Neural cell (in vitro differentiated cells): ENCODE measurements at regions not wholly inside any gene's neighbourhood (a gene's known extent, or its start where the extent isn't known, plus 50 kb on each side); places are given as distances from the start of the nearest gene placed in this dataset.

ENCODE experiments used
- H2AFZ ChIP-seq: fragments of 200-600, 300-800 bp; sonication (generic), shearing (Covaris generic); 2 replicates; pipeline ENCODE4 v1.6.0; 2014; ENCODE audit warnings: low read depth, mild to moderate bottlenecking, antibody characterized with exemption, low read length, moderate library complexity
- H3F3A ChIP-seq: fragments of 200-600 bp; shearing (Covaris generic); 2 replicates; pipeline ENCODE4 v1.6.1; 2016; ENCODE audit warnings: mild to moderate bottlenecking, moderate library complexity, mixed read lengths, antibody characterized with exemption, low read length; ENCODE audit not compliant: insufficient read depth, poor library complexity, severe bottlenecking
- H3K27ac ChIP-seq: fragments of 200-600, 300-800 bp; sonication (generic), shearing (Covaris generic); 2 replicates; pipeline ENCODE4 v1.5.1; 2014; ENCODE audit warnings: mild to moderate bottlenecking, low read length, moderate library complexity
- H3K27me3 ChIP-seq: fragments of 300-800, 200-600 bp; sonication (generic), shearing (Covaris generic); 2 replicates; pipeline ENCODE4 v1.6.0; 2014; ENCODE audit warnings: mild to moderate bottlenecking, low read depth, low read length, moderate library complexity; ENCODE audit not compliant: insufficient read depth
- H3K36me3 ChIP-seq: fragments of 300-800, 200-600 bp; sonication (generic), shearing (Covaris generic); 2 replicates; pipeline ENCODE4 v1.5.1; 2014; ENCODE audit warnings: mild to moderate bottlenecking, antibody characterized with exemption, low read length, moderate library complexity; ENCODE audit not compliant: insufficient read depth
- H3K4me2 ChIP-seq: fragments of 300-800, 200-600 bp; sonication (generic), shearing (Covaris generic); 2 replicates; pipeline ENCODE4 v1.6.0; 2014; ENCODE audit warnings: mild to moderate bottlenecking, low read length
- H3K4me3 ChIP-seq: fragments of 300-800, 200-600 bp; sonication (generic), shearing (Covaris generic); 2 replicates; pipeline ENCODE4 v1.5.1; 2014; ENCODE audit warnings: mild to moderate bottlenecking, low read length, moderate library complexity
- H3K79me2 ChIP-seq: fragments of 200-600 bp; shearing (Covaris generic); replicated peaks from 2 replicates; pipeline ENCODE4 v1.6.0; 2014; ENCODE audit warnings: mild to moderate bottlenecking, low read length, moderate library complexity; ENCODE audit not compliant: insufficient read depth
- H3K9ac ChIP-seq: fragments of 300-800, 200-600 bp; sonication (generic), shearing (Covaris generic); 2 replicates; pipeline ENCODE4 v1.6.1; 2016; ENCODE audit warnings: mild to moderate bottlenecking, low read length, mixed read lengths
- H3K9me2 ChIP-seq: fragments of 200-600 bp; shearing (Covaris generic); 2 replicates; pipeline ENCODE4 v1.6.1; 2016; ENCODE audit warnings: mild to moderate bottlenecking, low read length, mixed read lengths; ENCODE audit not compliant: insufficient read depth
- H3K9me3 ChIP-seq: fragments of 200-600, 300-800 bp; sonication (generic), shearing (Covaris generic); 2 replicates; pipeline ENCODE4 v1.6.1; 2016; ENCODE audit warnings: mild to moderate bottlenecking, mixed run types, low read length, moderate library complexity, mixed read lengths
- H4K20me1 ChIP-seq: fragments of 200-600 bp; shearing (Covaris generic); 2 replicates; pipeline ENCODE4 v1.6.1; 2016; ENCODE audit warnings: mild to moderate bottlenecking, mixed run types; ENCODE audit not compliant: insufficient read depth
- CTCF ChIP-seq: fragments of 450-650 bp; IDR thresholded peaks from 2 replicates; pipeline ENCODE4 v1.5.1; 2014; ENCODE audit warnings: antibody characterized with exemption, mild to moderate bottlenecking, moderate library complexity; ENCODE audit not compliant: poor library complexity, severe bottlenecking
- EP300 ChIP-seq: fragments of 450-650 bp; conservative IDR thresholded peaks from 2 replicates; pipeline ENCODE4 v1.6.1; 2014; ENCODE audit warnings: antibody characterized with exemption, mild to moderate bottlenecking, moderate library complexity; ENCODE audit not compliant: poor library complexity, severe bottlenecking
- EZH2 ChIP-seq: fragments of 200-600, 300-800 bp; shearing (Covaris generic), sonication (generic); IDR thresholded peaks from 2 replicates; pipeline ENCODE4 v1.6.1; 2014; ENCODE audit warnings: antibody characterized with exemption, low read length, borderline replicate concordance, mild to moderate bottlenecking; ENCODE audit not compliant: insufficient read depth, poor library complexity, severe bottlenecking
- MXI1 ChIP-seq: fragments of 450-650 bp; conservative IDR thresholded peaks from 2 replicates; pipeline ENCODE4 v1.6.1; 2014; ENCODE audit warnings: antibody characterized with exemption, mild to moderate bottlenecking; ENCODE audit not compliant: poor library complexity, severe bottlenecking
- POLR2AphosphoS5 ChIP-seq: IDR thresholded peaks from 2 replicates; pipeline ENCODE4 v1.6.1; 2012
- RAD21 ChIP-seq: fragments of 450-650 bp; conservative IDR thresholded peaks from 2 replicates; pipeline ENCODE4 v1.6.1; 2014; ENCODE audit warnings: antibody characterized with exemption, mild to moderate bottlenecking, moderate library complexity
- SMC3 ChIP-seq: fragments of 450-650 bp; conservative IDR thresholded peaks from 2 replicates; pipeline ENCODE4 v1.6.1; 2014; ENCODE audit warnings: antibody characterized with exemption, mild to moderate bottlenecking, moderate library complexity; ENCODE audit not compliant: poor library complexity
- TAF1 ChIP-seq: IDR thresholded peaks from 2 replicates; pipeline ENCODE4 v1.6.1; 2012; ENCODE audit warnings: low read depth
- TF ChIP-seq, protein P1 (sequence below): IDR thresholded peaks from 2 replicates; pipeline ENCODE4 v1.6.1; 2012; ENCODE audit warnings: borderline replicate concordance

DNA sequence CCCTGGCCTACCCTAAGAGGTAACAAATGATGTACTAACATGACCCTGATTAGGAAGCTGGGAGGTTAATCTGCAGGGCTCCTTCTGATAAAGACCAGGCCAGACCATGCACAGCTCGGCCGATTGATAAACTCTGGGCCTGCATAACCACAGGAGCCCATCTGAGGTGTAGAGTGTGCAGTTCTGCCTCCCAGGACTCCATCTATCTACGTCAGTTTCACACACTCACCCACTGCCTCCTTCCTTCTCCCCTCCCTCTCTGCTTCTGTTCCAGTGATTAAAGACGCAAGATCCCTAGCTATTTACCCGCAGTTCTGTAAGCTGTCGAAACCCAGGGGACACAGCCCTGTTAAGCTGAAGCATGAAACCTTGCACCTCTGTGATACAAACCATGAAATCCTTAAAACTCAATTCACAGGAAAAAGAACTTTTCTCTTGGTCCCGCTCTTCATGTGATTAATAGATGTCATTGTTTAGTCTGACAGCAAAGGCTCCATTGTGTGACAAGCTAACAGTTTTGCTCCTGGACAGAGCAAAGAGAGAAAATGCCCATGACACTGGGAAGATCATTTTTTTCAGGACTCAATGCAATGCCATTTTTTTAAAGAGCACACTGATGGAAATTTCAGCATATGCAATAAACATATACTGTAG, 470.6 kb downstream of the MAFB start:
- Histone ChIP-seq H3K27me3 (no peaks in the 10 kb centered on the region), H4K20me1 (no peaks in the 10 kb centered on the region), H3K9me2 (no peaks in the 10 kb centered on the region), H3K36me3 (no peaks in the 10 kb centered on the region), H2AFZ (peak overlapping the region; percentile 22), H3K4me3 (no peak overlapping the region), H3K27ac (peak overlapping the region; percentile 9), H3F3A (no peaks in the 10 kb centered on the region), H3K9ac (peak overlapping the region; percentile 6), H3K9me3 (no peaks in the 10 kb centered on the region), H3K79me2 (no peaks in the 10 kb centered on the region), H3K4me2 (no peak overlapping the region)
- TF ChIP-seq RAD21 (no peak), POLR2AphosphoS5 (peak; percentile 19), MXI1 (no peak)

GRCh38 chr20:40207655-40208054, 481.4 kb downstream of the MAFB start:
- Histone ChIP-seq H4K20me1 (no peaks in the 10 kb centered on the region), H3K36me3 (no peaks in the 10 kb centered on the region), H3K27me3 (no peaks in the 10 kb centered on the region), H3K4me3 (no peak overlapping the region), H3K79me2 (no peaks in the 10 kb centered on the region), H3F3A (no peaks in the 10 kb centered on the region), H3K9me2 (no peaks in the 10 kb centered on the region), H3K4me2 (no peak overlapping the region), H2AFZ (no peak overlapping the region), H3K27ac (no peak overlapping the region), H3K9me3 (no peaks in the 10 kb centered on the region), H3K9ac (no peak overlapping the region)
- TF ChIP-seq POLR2AphosphoS5 (no peak), EZH2 (no peak), TAF1 (no peak), EP300 (no peak), SMC3 (no peak), CTCF (no peak), RAD21 (no peak)
- TF ChIP-seq, protein P1, sequence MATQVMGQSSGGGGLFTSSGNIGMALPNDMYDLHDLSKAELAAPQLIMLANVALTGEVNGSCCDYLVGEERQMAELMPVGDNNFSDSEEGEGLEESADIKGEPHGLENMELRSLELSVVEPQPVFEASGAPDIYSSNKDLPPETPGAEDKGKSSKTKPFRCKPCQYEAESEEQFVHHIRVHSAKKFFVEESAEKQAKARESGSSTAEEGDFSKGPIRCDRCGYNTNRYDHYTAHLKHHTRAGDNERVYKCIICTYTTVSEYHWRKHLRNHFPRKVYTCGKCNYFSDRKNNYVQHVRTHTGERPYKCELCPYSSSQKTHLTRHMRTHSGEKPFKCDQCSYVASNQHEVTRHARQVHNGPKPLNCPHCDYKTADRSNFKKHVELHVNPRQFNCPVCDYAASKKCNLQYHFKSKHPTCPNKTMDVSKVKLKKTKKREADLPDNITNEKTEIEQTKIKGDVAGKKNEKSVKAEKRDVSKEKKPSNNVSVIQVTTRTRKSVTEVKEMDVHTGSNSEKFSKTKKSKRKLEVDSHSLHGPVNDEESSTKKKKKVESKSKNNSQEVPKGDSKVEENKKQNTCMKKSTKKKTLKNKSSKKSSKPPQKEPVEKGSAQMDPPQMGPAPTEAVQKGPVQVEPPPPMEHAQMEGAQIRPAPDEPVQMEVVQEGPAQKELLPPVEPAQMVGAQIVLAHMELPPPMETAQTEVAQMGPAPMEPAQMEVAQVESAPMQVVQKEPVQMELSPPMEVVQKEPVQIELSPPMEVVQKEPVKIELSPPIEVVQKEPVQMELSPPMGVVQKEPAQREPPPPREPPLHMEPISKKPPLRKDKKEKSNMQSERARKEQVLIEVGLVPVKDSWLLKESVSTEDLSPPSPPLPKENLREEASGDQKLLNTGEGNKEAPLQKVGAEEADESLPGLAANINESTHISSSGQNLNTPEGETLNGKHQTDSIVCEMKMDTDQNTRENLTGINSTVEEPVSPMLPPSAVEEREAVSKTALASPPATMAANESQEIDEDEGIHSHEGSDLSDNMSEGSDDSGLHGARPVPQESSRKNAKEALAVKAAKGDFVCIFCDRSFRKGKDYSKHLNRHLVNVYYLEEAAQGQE, result no peak
